Endothelial cell of umbilical vein (primary cell): ENCODE measurements at regions not wholly inside any gene's neighbourhood (a gene's known extent, or its start where the extent isn't known, plus 50 kb on each side); places are given as distances from the start of the nearest gene placed in this dataset.

ENCODE experiments used
- TF ChIP-seq, protein P1 (sequence below): IDR thresholded peaks from 2 replicates; pipeline ENCODE4 v1.6.1; 2011; ENCODE audit not compliant: insufficient read depth, insufficient read length
- TF ChIP-seq, protein P2 (sequence below), 2 donors: IDR thresholded peaks; 1 replicate in 1 of 2; 2 replicates in 1 of 2; pipeline ENCODE4 v1.5.1; 2011; ENCODE audit warnings: low read length in 2 of 2, mild to moderate bottlenecking in 2 of 2, moderate library complexity in 2 of 2, control low read depth in 1 of 2, inconsistent platforms in 1 of 2, low read depth in 1 of 2; ENCODE audit not compliant: insufficient read depth in 1 of 2; ENCODE audit errors: extremely low read depth in 1 of 2

DNA sequence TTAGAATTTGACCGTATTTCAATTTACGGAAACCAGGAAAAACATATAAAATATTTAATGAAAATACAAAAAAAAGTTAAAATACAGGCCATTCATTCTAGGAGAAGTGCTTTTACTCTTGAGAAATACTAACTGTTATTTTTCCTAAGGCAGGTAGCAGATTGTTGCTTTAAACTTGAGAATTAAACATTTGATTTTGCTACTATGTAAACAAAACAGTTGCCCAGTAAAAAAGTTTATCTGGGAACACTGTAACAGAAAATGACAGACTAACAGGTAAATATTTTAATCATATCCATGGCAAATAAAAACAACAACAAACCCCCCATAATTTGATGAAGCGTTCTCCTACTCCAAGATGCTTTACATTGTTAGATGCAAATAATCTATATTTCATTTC lies 350.5 kb downstream of the CRPPA start:
- TF ChIP-seq, protein P1, sequence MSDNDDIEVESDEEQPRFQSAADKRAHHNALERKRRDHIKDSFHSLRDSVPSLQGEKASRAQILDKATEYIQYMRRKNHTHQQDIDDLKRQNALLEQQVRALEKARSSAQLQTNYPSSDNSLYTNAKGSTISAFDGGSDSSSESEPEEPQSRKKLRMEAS: no peak
- TF ChIP-seq, protein P2, sequence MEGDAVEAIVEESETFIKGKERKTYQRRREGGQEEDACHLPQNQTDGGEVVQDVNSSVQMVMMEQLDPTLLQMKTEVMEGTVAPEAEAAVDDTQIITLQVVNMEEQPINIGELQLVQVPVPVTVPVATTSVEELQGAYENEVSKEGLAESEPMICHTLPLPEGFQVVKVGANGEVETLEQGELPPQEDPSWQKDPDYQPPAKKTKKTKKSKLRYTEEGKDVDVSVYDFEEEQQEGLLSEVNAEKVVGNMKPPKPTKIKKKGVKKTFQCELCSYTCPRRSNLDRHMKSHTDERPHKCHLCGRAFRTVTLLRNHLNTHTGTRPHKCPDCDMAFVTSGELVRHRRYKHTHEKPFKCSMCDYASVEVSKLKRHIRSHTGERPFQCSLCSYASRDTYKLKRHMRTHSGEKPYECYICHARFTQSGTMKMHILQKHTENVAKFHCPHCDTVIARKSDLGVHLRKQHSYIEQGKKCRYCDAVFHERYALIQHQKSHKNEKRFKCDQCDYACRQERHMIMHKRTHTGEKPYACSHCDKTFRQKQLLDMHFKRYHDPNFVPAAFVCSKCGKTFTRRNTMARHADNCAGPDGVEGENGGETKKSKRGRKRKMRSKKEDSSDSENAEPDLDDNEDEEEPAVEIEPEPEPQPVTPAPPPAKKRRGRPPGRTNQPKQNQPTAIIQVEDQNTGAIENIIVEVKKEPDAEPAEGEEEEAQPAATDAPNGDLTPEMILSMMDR (IDR thresholded peaks at IDR 0.05; ENCODE audit: extremely low read depth in 1 of 2, insufficient read depth in 1 of 2, low read depth in 1 of 2, low read length in 2 of 2): no peak
